ENCODE measurements at regions not wholly inside any gene's neighbourhood (a gene's known extent, or its start where the extent isn't known, plus 50 kb on each side); places are given as distances from the start of the nearest gene placed in this dataset.

DNA sequence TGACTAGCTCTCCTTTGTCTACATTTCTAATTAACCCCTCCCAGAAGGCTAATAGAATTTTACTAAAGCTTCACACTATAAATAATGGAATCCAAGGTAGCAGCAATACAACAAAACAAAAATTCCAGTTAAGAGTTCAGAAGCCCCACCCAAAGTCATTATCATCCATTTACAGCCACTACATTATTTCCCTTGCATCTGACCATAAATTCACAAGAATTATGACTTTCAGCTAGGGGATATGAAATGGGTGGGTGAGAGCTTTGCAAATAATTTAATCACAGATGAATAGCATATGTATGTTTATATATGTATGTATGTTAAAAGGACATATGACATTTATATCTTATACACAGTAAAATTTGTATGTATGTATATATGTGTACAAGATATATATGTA is 65.3 kb upstream of the PTGDR start:
- intact Hi-C loops (cut with micrococcal nuclease; ENCODE audit: unreplicated experiment), result no loop called here
- no peaks in the 10 kb centered on the region for H3K36me3 Mint-ChIP-seq (ENCODE audit: insufficient read depth, unreplicated experiment)
- H3K4me3 Mint-ChIP-seq (ENCODE audit: low read depth, unreplicated experiment), result no peak overlapping the region
- H3K27ac Mint-ChIP-seq (ENCODE audit: unreplicated experiment), result no peak overlapping the region
- TF ChIP-seq, protein P1, sequence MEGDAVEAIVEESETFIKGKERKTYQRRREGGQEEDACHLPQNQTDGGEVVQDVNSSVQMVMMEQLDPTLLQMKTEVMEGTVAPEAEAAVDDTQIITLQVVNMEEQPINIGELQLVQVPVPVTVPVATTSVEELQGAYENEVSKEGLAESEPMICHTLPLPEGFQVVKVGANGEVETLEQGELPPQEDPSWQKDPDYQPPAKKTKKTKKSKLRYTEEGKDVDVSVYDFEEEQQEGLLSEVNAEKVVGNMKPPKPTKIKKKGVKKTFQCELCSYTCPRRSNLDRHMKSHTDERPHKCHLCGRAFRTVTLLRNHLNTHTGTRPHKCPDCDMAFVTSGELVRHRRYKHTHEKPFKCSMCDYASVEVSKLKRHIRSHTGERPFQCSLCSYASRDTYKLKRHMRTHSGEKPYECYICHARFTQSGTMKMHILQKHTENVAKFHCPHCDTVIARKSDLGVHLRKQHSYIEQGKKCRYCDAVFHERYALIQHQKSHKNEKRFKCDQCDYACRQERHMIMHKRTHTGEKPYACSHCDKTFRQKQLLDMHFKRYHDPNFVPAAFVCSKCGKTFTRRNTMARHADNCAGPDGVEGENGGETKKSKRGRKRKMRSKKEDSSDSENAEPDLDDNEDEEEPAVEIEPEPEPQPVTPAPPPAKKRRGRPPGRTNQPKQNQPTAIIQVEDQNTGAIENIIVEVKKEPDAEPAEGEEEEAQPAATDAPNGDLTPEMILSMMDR (IDR thresholded peaks at IDR 0.05; ENCODE audit: unreplicated experiment), result no peak
- no peaks in the 10 kb centered on the region for H3K27me3 Mint-ChIP-seq (ENCODE audit: unreplicated experiment)
- no peaks in the 10 kb centered on the region for H3K4me1 Mint-ChIP-seq (ENCODE audit: low read depth, unreplicated experiment)
- DNase-seq, result no peak
- CTCF ChIA-PET, result interaction anchor here (0.6 kb wide), 1 partner anchor 433 kb away, joined by 3 read pairs; no protein-coding TSS in a partner anchor
- BruUV-seq (replicated peaks), result no TSS peak
- no peaks in the 10 kb centered on the region for H3K9me3 Mint-ChIP-seq (ENCODE audit: low read depth, unreplicated experiment)

DNA sequence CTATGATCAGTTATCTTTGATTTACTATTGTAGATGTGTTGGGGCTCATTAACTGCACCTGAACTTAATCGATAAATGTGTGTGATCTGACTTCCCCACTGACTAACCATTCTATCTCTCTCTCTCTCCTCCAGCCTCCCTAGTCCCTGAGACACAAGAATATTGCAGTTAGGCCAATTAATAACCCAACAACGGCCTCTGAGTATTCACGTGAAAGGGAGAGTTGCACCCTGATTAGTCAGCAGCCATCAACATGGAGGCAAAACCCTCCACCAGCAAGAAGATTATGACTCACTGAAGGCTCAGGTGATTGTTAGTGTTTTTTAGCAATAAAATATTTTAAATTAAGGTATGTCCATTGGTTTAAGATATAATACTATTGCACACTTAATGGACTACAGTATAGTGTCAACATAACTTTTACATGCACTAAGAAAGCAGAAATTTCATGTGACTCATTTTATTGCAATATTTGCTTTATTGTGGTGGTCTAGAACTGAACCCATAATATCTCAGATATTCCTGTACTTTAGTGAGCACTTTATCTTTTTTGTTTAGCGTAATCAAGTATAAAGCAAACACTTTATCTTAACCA is 77.1 kb upstream of the PTGDR start:
- peaks cover 14% of the 10 kb centered on the region for H3K4me1 Mint-ChIP-seq (ENCODE audit: low read depth, unreplicated experiment)
- no peaks in the 10 kb centered on the region for H3K9me3 Mint-ChIP-seq (ENCODE audit: low read depth, unreplicated experiment)
- H3K27ac Mint-ChIP-seq (ENCODE audit: unreplicated experiment), result no peak overlapping the region
- TF ChIP-seq, protein P1 (IDR thresholded peaks at IDR 0.05; ENCODE audit: unreplicated experiment), result no peak
- H3K27me3 Mint-ChIP-seq (ENCODE audit: unreplicated experiment), result no peaks in the 10 kb centered on the region
- no peak for DNase-seq
- CTCF ChIA-PET, result no interaction called here
- H3K36me3 Mint-ChIP-seq (ENCODE audit: insufficient read depth, unreplicated experiment), result no peaks in the 10 kb centered on the region
- H3K4me3 Mint-ChIP-seq (ENCODE audit: low read depth, unreplicated experiment), result no peak overlapping the region
- no TSS peak for BruUV-seq (replicated peaks)
- intact Hi-C loops (cut with micrococcal nuclease; ENCODE audit: unreplicated experiment), result no loop called here

DNA sequence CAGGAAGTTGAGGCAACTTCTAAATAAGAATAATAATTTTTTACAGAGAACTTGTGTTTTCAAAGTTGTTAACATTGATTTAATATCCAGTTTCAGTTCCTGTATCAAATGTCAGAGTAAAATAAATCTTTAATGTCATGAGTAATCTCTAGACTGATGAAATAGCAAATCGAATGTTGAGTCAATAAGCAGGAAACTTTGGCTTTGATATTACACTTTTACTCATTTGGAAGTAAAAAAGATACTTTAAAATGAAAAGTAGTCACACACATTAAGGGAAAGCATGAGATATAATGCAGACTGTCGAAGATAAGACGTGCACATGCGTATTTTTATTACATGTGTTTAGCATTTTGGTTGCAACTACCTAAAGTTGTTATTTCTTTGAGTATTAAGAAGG is 78.2 kb upstream of the PTGDR start:
- no peak for DNase-seq
- no peak overlapping the region for H3K27ac Mint-ChIP-seq (ENCODE audit: unreplicated experiment)
- CTCF ChIA-PET, result no interaction called here
- H3K9me3 Mint-ChIP-seq (ENCODE audit: low read depth, unreplicated experiment), result peaks cover 2% of the 10 kb centered on the region
- TF ChIP-seq, protein P1 (IDR thresholded peaks at IDR 0.05; ENCODE audit: unreplicated experiment), result no peak
- intact Hi-C loops (cut with micrococcal nuclease; ENCODE audit: unreplicated experiment), result no loop called here
- BruUV-seq (replicated peaks), result no TSS peak
- no peaks in the 10 kb centered on the region for H3K36me3 Mint-ChIP-seq (ENCODE audit: insufficient read depth, unreplicated experiment)
- H3K27me3 Mint-ChIP-seq (ENCODE audit: unreplicated experiment), result no peaks in the 10 kb centered on the region
- H3K4me3 Mint-ChIP-seq (ENCODE audit: low read depth, unreplicated experiment), result no peak overlapping the region
- peaks cover 14% of the 10 kb centered on the region for H3K4me1 Mint-ChIP-seq (ENCODE audit: low read depth, unreplicated experiment)

DNA sequence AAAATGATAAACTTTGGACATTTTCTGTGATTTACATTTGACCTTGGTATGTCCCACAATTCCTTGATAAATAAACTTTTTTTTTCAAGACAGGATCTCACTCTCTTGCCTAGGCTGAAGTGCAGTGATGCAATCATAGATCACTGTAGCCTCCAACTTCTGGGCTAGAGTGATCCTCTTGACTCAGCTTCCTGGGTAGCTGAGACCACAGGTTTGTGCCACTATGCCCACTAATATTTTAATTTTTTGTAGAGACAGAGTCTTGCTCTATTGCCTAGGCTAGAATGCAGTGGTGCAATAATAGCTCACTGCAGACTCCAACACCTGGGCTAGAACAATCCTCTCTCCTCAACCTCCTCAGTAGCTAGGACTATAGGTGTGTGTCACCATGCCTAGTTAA is 79.1 kb upstream of the PTGDR start:
- intact Hi-C loops (cut with micrococcal nuclease; ENCODE audit: unreplicated experiment), result no loop called here
- Mint-ChIP-seq H3K27ac (ENCODE audit: unreplicated experiment) (no peak overlapping the region), H3K9me3 (ENCODE audit: low read depth, unreplicated experiment) (peaks cover 2% of the 10 kb centered on the region), H3K36me3 (ENCODE audit: insufficient read depth, unreplicated experiment) (no peaks in the 10 kb centered on the region), H3K4me3 (ENCODE audit: low read depth, unreplicated experiment) (no peak overlapping the region), H3K27me3 (ENCODE audit: unreplicated experiment) (no peaks in the 10 kb centered on the region), H3K4me1 (ENCODE audit: low read depth, unreplicated experiment) (peaks cover 14% of the 10 kb centered on the region)
- no peak for DNase-seq
- no TSS peak for BruUV-seq (replicated peaks)
- TF ChIP-seq, protein P1 (IDR thresholded peaks at IDR 0.05; ENCODE audit: unreplicated experiment), result no peak
- CTCF ChIA-PET, result interaction anchor here (0.6 kb wide), 1 partner anchor 761 kb away, joined by 4 read pairs; no protein-coding TSS in a partner anchor

Measured in Calu3 (cell line).